Lower lobe of right lung (tissue), 2 donors: ENCODE measurements at regions not wholly inside any gene's neighbourhood (a gene's known extent, or its start where the extent isn't known, plus 50 kb on each side); places are given as distances from the start of the nearest gene placed in this dataset.
"Not testable (repeated sequence)": the region's sequence is repeated elsewhere in the genome, so short reads cannot be mapped to it uniquely, and the experiment has no call there.

Experiments used
- ATAC-seq, 2 donors: fragments of 200-7000 bp; cut with Tn5 transposase; one replicate each; pipeline ENCODE4 v1.9.1; 2020 to 2022; ENCODE audit warnings: mild to moderate bottlenecking in 2 of 2, moderate library complexity in 2 of 2
- DNase-seq: peaks from one replicate; pipeline ENCODE4 v3.0.0-alpha.2; 2020
- H3K27ac ChIP-seq: fragments of 200-600 bp; one replicate; pipeline ENCODE4 v1.8.0; 2022
- H3K27me3 ChIP-seq: fragments of 200-600 bp; one replicate; pipeline ENCODE4 v1.8.0; 2022; ENCODE audit warnings: low read depth
- H3K36me3 ChIP-seq: fragments of 200-600 bp; one replicate; pipeline ENCODE4 v1.8.0; 2022; ENCODE audit warnings: mild to moderate bottlenecking
- H3K4me1 ChIP-seq: fragments of 200-600 bp; one replicate; pipeline ENCODE4 v1.8.0; 2022
- H3K4me3 ChIP-seq: fragments of 200-600 bp; one replicate; pipeline ENCODE4 v1.8.0; 2022; ENCODE audit warnings: mild to moderate bottlenecking
- H3K9me3 ChIP-seq: fragments of 200-600 bp; one replicate; pipeline ENCODE4 v1.8.0; 2022
- intact Hi-C: fragments of 100-400 bp; cut with DNase I; formaldehyde crosslinking; loops from one replicate; pipeline ENCODE4 v1.11.0; 2022
- TF ChIP-seq, protein P1 (sequence below): fragments of 200-600 bp; IDR thresholded peaks from one replicate; pipeline ENCODE4 v1.8.0; 2022; ENCODE audit warnings: antibody characterized with exemption, mild to moderate bottlenecking
- donor health status: DM: no; HTN: yes; CAD: no; lungs with severe emphysema.

DNA sequence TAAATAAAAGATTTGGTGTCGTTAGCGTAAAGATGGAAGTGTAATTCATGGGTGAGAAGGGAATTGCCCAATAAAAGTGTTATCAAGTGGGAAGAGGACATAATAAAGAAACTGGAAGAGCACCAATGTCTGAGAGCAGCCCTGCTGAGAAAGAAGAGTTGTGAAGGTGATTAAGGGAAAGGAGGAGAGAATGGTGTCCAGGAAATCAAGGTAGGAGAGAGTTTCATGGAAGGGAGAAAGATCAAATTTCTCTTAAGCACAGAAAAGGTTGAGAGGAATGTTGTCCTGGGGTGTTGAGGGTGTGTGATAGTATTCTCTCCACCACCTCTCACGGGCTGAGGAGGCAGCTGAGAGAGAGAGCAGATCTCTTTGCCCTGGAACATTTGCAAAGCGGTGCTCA, 339.7 kb downstream of the SATB1 start:
- Histone ChIP-seq H3K27me3 (no peaks in the 10 kb centered on the region), H3K36me3 (no peaks in the 10 kb centered on the region), H3K4me1 (no peaks in the 10 kb centered on the region), H3K27ac (no peak overlapping the region), H3K9me3 (no peaks in the 10 kb centered on the region), H3K4me3 (no peak overlapping the region)
- no peak for DNase-seq
- no peak for ATAC-seq
- intact Hi-C loops = no loop called here
- TF ChIP-seq, protein P1, sequence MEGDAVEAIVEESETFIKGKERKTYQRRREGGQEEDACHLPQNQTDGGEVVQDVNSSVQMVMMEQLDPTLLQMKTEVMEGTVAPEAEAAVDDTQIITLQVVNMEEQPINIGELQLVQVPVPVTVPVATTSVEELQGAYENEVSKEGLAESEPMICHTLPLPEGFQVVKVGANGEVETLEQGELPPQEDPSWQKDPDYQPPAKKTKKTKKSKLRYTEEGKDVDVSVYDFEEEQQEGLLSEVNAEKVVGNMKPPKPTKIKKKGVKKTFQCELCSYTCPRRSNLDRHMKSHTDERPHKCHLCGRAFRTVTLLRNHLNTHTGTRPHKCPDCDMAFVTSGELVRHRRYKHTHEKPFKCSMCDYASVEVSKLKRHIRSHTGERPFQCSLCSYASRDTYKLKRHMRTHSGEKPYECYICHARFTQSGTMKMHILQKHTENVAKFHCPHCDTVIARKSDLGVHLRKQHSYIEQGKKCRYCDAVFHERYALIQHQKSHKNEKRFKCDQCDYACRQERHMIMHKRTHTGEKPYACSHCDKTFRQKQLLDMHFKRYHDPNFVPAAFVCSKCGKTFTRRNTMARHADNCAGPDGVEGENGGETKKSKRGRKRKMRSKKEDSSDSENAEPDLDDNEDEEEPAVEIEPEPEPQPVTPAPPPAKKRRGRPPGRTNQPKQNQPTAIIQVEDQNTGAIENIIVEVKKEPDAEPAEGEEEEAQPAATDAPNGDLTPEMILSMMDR = no peak

DNA sequence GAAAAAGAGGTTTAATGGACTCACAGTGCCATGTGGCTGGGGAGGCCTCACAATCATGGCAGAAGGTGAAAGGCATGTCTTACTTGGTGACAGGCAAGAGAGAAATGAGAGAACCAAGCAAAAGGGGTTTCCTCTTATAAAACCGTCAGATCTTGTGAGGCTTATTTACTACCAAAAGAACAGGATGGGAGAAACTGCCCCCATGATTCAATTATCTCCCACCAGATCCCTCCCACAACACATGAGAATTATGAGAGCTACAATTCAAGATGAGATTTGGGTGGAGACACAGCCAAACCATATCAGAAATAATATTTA, 340.8 kb upstream of the TBC1D5 start:
- H3K9me3 ChIP-seq, H3K27ac ChIP-seq, H3K4me3 ChIP-seq, H3K27me3 ChIP-seq, H3K4me1 ChIP-seq, H3K36me3 ChIP-seq, intact Hi-C loops, ATAC-seq, DNase-seq: not testable (repeated sequence)

DNA sequence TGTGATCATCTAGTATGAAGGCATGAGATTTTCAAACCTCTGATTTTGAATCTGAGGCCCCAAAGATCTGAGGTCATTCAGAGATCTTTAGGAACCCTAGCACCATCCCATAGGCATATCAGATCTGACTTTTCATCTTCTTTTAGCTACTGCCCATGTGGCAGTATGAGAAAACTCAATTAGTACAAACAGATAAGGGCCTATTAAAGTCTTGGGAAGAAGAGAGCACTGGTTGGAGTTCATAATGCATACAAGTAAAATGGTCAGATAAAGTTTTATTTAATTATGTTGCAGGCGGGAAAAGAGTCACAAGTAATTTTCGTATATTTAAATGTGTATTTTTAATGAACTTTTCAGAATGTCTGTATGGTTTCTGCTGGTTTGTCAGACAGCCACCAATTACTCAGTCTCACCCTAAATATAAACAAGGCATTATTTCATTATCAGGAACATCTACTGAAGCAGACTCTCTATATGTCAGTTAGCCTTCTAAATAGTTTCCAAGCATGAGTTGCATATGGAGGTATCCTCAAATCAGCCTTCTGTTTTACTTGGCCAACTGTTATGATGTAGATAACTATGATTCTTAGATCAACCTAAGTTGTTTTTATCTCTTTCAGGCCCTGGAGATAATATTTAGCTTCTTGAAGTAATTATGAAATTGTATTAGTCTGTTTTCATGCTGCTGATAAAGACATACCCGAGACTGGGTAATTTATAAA, 340.3 kb upstream of the TBC1D5 start:
- ATAC-seq = no peak
- H3K27me3 ChIP-seq = no peaks in the 10 kb centered on the region
- no peak overlapping the region for H3K4me3 ChIP-seq
- intact Hi-C loops = no loop called here
- H3K27ac ChIP-seq = no peak overlapping the region
- TF ChIP-seq, protein P1 = no peak
- H3K4me1 ChIP-seq = no peaks in the 10 kb centered on the region
- no peaks in the 10 kb centered on the region for H3K36me3 ChIP-seq
- no peaks in the 10 kb centered on the region for H3K9me3 ChIP-seq
- DNase-seq = no peak

DNA sequence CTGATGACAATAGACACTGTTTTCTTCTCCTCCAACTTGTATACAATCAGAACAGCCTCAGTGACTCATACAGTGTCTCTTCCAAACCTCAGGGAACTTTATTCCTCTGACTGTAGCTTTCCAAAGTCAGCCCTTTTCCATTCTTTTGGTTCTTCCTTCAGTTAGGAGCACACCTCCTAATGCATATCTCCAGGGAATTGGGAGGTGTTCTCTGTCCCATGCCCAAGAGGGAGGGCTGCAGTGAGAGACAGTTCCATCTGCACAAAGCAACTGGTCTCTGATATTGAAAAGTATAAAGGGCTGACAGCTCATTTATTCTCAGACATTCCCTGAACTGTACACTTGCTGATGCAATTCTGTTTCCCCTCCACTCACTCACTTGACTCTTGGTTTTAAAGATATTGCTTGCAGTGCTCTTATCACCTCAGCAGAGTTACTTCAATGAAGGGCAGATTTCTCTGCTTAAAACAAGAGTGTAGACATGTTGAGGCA, 337.8 kb upstream of the TBC1D5 start:
- TF ChIP-seq, protein P1 = no peak
- Histone ChIP-seq H3K27ac (no peak overlapping the region), H3K27me3 (no peaks in the 10 kb centered on the region), H3K4me3 (no peak overlapping the region), H3K9me3 (no peaks in the 10 kb centered on the region), H3K36me3 (no peaks in the 10 kb centered on the region), H3K4me1 (no peaks in the 10 kb centered on the region)
- intact Hi-C loops = no loop called here
- no peak for DNase-seq
- no peak for ATAC-seq

DNA sequence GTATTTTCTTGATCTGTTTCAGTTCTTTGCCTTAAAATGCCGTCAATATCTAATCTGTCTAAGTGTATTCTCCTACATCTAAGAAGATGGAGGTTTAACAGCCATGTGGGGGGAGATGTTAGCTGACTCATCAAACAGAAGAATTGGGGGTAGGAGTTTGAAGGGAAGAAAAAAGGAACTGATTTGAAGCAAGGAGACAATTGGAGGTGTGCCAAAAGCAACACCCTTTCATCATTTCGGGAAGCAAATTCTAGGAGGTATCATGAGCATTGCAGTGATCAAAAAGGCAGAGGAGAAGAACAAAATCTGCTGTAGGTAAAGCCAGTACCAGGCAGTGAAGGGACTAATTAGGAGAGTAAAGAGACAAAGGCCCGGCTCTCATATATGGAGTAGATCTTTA, 337.3 kb upstream of the TBC1D5 start:
- no peak for DNase-seq
- TF ChIP-seq, protein P1 = no peak
- no peaks in the 10 kb centered on the region for H3K4me1 ChIP-seq
- no peak for ATAC-seq
- H3K4me3 ChIP-seq = no peak overlapping the region
- no peak overlapping the region for H3K27ac ChIP-seq
- no peaks in the 10 kb centered on the region for H3K9me3 ChIP-seq
- no peaks in the 10 kb centered on the region for H3K27me3 ChIP-seq
- intact Hi-C loops = no loop called here
- no peaks in the 10 kb centered on the region for H3K36me3 ChIP-seq

DNA sequence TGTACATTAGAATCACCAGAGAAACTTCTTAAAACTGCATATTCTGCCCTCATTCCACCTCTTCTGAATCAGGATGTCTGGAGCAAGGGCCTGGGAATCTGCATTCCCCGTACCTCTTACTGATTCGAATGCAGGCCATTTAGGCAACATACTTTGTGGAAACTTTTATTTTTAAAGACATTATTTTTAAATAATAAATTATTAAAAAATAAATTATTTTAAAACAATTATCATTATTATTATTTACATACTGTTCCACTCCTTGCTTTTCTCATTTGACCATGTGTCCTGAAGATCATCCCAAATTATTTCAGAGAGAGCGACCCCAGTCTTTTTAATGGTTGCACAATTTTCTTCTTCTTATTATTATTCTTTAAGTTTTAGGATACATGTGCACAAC, 336.6 kb upstream of the TBC1D5 start:
- DNase-seq = no peak
- Histone ChIP-seq H3K36me3 (no peaks in the 10 kb centered on the region), H3K4me3 (no peak overlapping the region), H3K27ac (no peak overlapping the region), H3K9me3 (no peaks in the 10 kb centered on the region), H3K27me3 (no peaks in the 10 kb centered on the region), H3K4me1 (no peaks in the 10 kb centered on the region)
- TF ChIP-seq, protein P1 = no peak
- ATAC-seq = no peak
- intact Hi-C loops = no loop called here
